ENCODE measurements at regions not wholly inside any gene's neighbourhood (a gene's known extent, or its start where the extent isn't known, plus 50 kb on each side); places are given as distances from the start of the nearest gene placed in this dataset.
A peak's percentile ranks its signal among the peaks of the same experiment; 100 is the strongest.

DNA sequence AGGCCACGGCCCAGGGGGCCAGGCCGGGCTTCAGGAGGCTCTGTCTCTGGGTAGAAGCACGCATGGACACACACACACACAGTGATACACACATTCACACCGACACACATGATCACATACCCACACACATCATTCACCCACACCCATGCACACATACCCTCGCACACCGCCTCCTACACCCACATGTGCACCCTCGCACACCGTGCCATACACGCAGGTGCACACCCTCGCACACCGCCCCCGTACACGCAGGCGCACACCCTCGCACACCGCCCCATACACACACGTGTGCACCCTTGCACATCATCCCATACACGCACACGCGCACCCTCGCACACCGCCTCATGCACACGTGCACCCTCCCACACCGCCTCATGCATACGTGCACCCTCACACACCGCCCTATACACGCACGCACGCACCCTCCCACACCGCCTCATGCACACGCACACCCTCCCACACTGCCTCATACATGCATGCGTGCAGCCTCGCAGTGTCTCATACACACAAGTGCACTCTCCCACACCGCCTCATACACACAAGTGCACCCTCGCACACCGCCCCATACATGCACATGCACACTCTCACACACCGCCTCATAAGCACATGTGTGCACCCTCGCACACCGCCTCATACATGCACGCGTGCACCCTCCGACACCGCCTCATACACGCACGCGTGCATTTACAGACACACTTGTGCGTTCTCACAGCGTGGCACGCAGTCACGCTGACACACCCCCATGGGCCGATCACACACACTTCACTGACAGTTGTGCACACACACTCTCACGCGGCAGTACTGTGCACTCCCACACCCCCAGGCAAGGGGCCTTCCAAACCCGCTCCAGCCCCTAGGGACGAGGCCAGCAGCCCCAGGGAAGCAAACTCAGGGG lies 128.1 kb downstream of the SIK1 start:
- no peak for DNase-seq
- Mint-ChIP-seq H3K27me3 (peaks cover 12 to 26% (median 22%) of the 10 kb centered on the region in 3 donors), H3K4me1 (peaks cover 30 to 34% (median 31%) of the 10 kb centered on the region in 3 donors), H3K27ac (peak overlapping the region in 1 of 6 donors; percentile 85), H3K36me3 (no peaks in the 10 kb centered on the region), H3K9me3 (peaks cover 0 to 4% (median 0%) of the 10 kb centered on the region in 7 donors), H3K4me3 (peak overlapping the region in 1 of 8 donors; percentile 73)
- ATAC-seq (ENCODE audit: low read depth in 2 of 2): no peak

GRCh38 chr21:43297989-43298388 lies 128.9 kb downstream of the SIK1 start:
- H3K9me3 Mint-ChIP-seq: peaks cover 0 to 4% (median 0%) of the 10 kb centered on the region in 7 donors
- no peak overlapping the region for H3K4me3 Mint-ChIP-seq
- no peaks in the 10 kb centered on the region for H3K36me3 Mint-ChIP-seq
- H3K4me1 Mint-ChIP-seq: peaks cover 28 to 35% (median 34%) of the 10 kb centered on the region in 3 donors
- DNase-seq: no peak
- H3K27me3 Mint-ChIP-seq: peaks cover 9 to 29% (median 25%) of the 10 kb centered on the region in 3 donors
- ATAC-seq (ENCODE audit: low read depth in 2 of 2): no peak
- no peak overlapping the region for H3K27ac Mint-ChIP-seq

GRCh38 chr21:43297391-43297981 lies 128.7 kb downstream of the CRYAA start:
- Mint-ChIP-seq H3K36me3 (no peaks in the 10 kb centered on the region), H3K27ac (peak overlapping the region in 1 of 6 donors; percentile 80), H3K4me3 (no peak overlapping the region), H3K9me3 (peaks cover 0 to 4% (median 0%) of the 10 kb centered on the region in 7 donors), H3K4me1 (peaks cover 28 to 35% (median 34%) of the 10 kb centered on the region in 3 donors), H3K27me3 (peaks cover 9 to 29% (median 27%) of the 10 kb centered on the region in 3 donors)
- peak; percentile 25 for DNase-seq
- peak in 1 of 2 donors; percentile 25 for ATAC-seq (ENCODE audit: low read depth in 2 of 2)

GRCh38 chr21:43295066-43295958 lies 126.5 kb downstream of the CRYAA start:
- ATAC-seq (ENCODE audit: low read depth in 2 of 2): peak; percentile 50 to 67
- peak overlapping the region in 4 of 6 donors; percentile 2 to 74 (median 10) for H3K27ac Mint-ChIP-seq
- H3K4me3 Mint-ChIP-seq: peak overlapping the region in 3 of 8 donors; percentile 4 to 31 (median 17)
- peaks cover 38 to 45% (median 39%) of the 10 kb centered on the region in 3 donors for H3K4me1 Mint-ChIP-seq
- no peaks in the 10 kb centered on the region for H3K36me3 Mint-ChIP-seq
- DNase-seq: peak; percentile 26
- H3K9me3 Mint-ChIP-seq: peaks cover 0 to 4% (median 0%) of the 10 kb centered on the region in 7 donors
- peaks cover 9 to 34% (median 29%) of the 10 kb centered on the region in 3 donors for H3K27me3 Mint-ChIP-seq

GRCh38 chr21:43294194-43294902 lies 125.5 kb downstream of the CRYAA start:
- Mint-ChIP-seq H3K4me3 (peak overlapping the region in 1 of 8 donors; percentile 31), H3K27me3 (peaks cover 9 to 35% (median 28%) of the 10 kb centered on the region in 3 donors), H3K9me3 (peaks cover 0 to 4% (median under 1%) of the 10 kb centered on the region in 7 donors), H3K36me3 (no peaks in the 10 kb centered on the region), H3K27ac (peak overlapping the region in 2 of 6 donors; percentile 8 to 38), H3K4me1 (peaks cover 39 to 45% (median 42%) of the 10 kb centered on the region in 3 donors)
- ATAC-seq (ENCODE audit: low read depth in 2 of 2) (no peak), DNase-seq (no peak)

- Mint-ChIP-seq H3K4me3 (no peak overlapping the region), H3K27ac (peak overlapping the region in 1 of 6 donors; percentile 63)
Measured at GRCh38 chr21:43292866-43293142, 124.0 kb downstream of the CRYAA start.

DNA sequence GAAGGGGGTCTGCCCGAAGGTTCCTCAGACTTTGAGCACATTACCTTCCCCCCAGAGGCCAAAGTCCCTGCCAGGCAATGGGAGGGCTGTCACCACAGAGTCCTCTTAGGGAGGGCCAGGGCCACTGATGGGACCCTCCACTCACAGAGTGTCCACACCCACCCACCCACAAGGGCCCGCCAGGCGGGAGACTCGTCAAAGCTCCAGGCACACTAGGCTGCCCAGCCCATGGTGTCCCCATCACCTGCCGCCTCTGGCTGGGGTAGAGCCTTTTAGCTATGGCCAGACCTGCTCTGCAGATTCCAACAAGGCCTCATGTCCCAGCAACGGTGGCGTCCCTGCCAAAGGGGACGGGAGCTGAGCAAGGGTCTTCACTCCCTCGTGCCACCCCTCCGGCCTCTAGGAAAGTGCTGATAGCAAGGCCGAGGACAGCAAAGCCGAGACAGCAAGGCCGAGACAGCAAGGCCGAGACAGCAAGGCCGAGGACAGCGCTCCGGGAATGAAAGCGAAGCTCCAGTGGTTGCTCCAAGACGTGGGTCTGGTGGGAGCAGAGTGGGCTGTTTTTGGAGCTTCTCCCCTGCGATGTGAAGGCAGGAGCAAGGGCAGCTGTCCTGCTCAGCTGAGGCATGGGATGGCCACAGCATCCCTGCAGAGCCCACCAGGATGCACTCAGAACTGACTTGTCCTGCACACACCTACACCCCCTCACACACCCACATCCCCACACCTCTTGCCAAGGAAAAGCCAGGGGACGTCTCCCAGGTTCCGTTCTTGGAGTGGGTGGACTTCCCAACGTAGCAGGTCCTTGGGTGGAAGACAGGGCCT lies 123.4 kb downstream of the CRYAA start:
- Mint-ChIP-seq H3K27ac (peak overlapping the region in 1 of 6 donors; percentile 24), H3K4me1 (peaks cover 34 to 39% (median 34%) of the 10 kb centered on the region in 3 donors), H3K36me3 (no peaks in the 10 kb centered on the region), H3K4me3 (no peak overlapping the region), H3K9me3 (peaks cover 0 to 4% (median 2%) of the 10 kb centered on the region in 7 donors), H3K27me3 (peaks cover 9 to 24% (median 17%) of the 10 kb centered on the region in 3 donors)
- no peak for DNase-seq
- ATAC-seq (ENCODE audit: low read depth in 2 of 2): no peak

More at GRCh38 chr21:43292866-43293142, 124.0 kb downstream of the CRYAA start:
- Mint-ChIP-seq H3K9me3 (peaks cover 0 to 4% (median 2%) of the 10 kb centered on the region in 7 donors), H3K36me3 (no peaks in the 10 kb centered on the region), H3K4me1 (peaks cover 37 to 39% (median 38%) of the 10 kb centered on the region in 3 donors), H3K27me3 (peaks cover 9 to 27% (median 17%) of the 10 kb centered on the region in 3 donors)
- DNase-seq: no peak
- no peak for ATAC-seq (ENCODE audit: low read depth in 2 of 2)

GRCh38 chr21:43291347-43291950 lies 122.6 kb downstream of the CRYAA start:
- H3K36me3 Mint-ChIP-seq: no peaks in the 10 kb centered on the region
- DNase-seq (no peak), ATAC-seq (ENCODE audit: low read depth in 2 of 2) (no peak)
- peaks cover 30 to 33% (median 33%) of the 10 kb centered on the region in 3 donors for H3K4me1 Mint-ChIP-seq
- peaks cover 0 to 4% (median 2%) of the 10 kb centered on the region in 7 donors for H3K9me3 Mint-ChIP-seq
- H3K27me3 Mint-ChIP-seq: peaks cover 9 to 24% (median 17%) of the 10 kb centered on the region in 3 donors
- no peak overlapping the region for H3K27ac Mint-ChIP-seq
- no peak overlapping the region for H3K4me3 Mint-ChIP-seq

DNA sequence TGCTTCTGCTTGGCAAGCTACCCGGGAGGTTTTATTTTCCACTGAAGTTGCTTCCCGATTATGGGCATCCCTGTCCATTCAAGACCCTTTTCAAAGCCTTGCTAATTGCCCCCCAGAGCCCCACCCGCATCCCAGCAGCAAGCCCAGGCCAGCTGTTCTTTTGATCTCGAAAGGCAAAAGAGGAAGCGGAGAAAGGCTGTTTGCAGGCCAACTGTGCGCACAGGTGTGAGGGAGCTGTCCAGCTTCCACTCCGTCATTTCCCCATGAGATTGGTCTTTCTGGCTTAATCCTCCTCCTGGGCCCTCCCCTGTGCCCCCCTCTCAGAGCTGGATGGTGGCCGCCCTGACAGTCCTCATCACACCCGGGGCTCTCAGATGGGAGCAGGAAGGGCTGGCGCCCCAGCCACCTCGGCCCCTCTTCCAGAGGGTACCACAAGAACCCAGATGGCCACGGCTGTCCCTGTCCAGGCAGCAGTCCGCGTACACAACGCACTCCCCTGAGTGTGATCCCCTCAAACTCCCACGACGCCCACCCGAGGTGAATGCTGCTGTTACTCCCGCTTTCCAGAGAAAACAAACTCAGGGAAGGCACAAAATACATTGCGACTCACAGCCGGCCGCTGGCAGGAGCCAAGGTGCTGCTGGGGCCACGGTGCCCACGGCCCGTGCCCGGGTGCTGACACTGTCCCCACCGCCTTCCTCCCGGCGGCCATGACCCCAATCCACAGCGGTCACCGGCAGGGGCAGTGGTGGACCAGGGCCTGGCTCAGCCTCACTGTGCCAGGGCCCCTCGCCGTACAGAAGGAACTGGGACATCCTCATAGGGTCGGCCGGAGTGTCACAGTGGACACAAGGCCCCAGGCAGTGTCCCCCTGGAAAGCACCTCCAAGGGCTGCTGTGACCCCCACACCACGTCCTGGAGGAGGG lies 121.9 kb downstream of the CRYAA start:
- Mint-ChIP-seq H3K9me3 (peaks cover 0 to 3% (median 2%) of the 10 kb centered on the region in 7 donors), H3K4me1 (peaks cover 26 to 32% (median 29%) of the 10 kb centered on the region in 3 donors), H3K36me3 (no peaks in the 10 kb centered on the region), H3K4me3 (peak overlapping the region in 1 of 8 donors; percentile 65), H3K27ac (peak overlapping the region in 3 of 6 donors; percentile 47 to 66 (median 64)), H3K27me3 (peaks cover 9 to 24% (median 17%) of the 10 kb centered on the region in 3 donors)
- ATAC-seq (ENCODE audit: low read depth in 2 of 2) (peak; percentile 79 to 90), DNase-seq (peak; percentile 51)

DNA sequence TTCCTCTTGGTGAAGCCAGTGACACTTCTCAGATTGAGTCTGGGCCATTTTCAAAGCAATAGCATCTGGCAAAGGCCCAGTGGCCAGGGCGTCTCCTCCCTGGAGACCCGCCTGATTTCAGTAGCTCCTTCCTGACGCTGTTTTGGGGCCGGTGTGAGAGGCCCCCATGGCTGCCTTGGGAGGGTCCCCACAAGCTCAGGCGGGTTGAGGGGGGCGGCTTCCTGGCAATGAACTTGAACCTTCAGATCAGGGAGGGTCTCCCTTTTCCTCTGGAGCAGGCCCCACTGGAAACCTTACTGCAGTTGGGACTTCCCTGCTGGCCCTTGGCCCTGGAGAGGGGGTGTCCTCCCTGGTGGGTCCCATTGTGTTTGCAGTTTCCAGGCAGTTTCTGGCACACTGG lies 121.2 kb downstream of the CRYAA start:
- peaks cover 0 to 2% (median 0%) of the 10 kb centered on the region in 7 donors for H3K9me3 Mint-ChIP-seq
- no peak for ATAC-seq (ENCODE audit: low read depth in 2 of 2)
- no peak for DNase-seq
- peak overlapping the region in 2 of 6 donors; percentile 60 to 66 for H3K27ac Mint-ChIP-seq
- H3K27me3 Mint-ChIP-seq: peaks cover 5 to 24% (median 17%) of the 10 kb centered on the region in 3 donors
- peaks cover 19 to 24% (median 22%) of the 10 kb centered on the region in 3 donors for H3K4me1 Mint-ChIP-seq
- no peak overlapping the region for H3K4me3 Mint-ChIP-seq
- H3K36me3 Mint-ChIP-seq: no peaks in the 10 kb centered on the region

Measured in naive B cell (primary cell).